ENCODE measurements at regions not wholly inside any gene's neighbourhood (a gene's known extent, or its start where the extent isn't known, plus 50 kb on each side); places are given as distances from the start of the nearest gene placed in this dataset.

GRCh38 chr14:76974365-76974764 is 54.1 kb downstream of the IRF2BPL start:
- no peak for DNase-seq

DNA sequence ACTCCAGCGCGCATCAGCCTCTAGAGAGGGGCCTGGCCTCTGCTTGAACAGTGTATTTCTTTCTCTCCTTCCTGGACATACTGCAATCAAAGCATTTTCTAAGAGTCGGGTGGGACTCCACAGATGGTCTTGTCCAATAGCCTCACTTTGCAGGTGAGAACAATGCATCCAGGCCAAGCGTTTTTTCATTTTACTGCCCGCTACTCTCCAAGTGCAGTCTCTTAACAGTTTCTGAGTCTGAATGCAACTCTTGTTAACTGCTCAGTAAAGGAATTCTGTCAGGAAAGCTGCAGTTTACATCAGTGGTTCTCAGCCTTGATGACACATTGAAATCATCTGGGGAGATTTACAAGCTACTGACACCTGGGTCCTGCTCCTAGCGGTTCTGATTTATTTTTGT is 57.0 kb downstream of the IRF2BPL start:
- no peak for DNase-seq

GRCh38 chr14:76968621-76969063 is 59.9 kb downstream of the IRF2BPL start:
- no peak for DNase-seq

DNA sequence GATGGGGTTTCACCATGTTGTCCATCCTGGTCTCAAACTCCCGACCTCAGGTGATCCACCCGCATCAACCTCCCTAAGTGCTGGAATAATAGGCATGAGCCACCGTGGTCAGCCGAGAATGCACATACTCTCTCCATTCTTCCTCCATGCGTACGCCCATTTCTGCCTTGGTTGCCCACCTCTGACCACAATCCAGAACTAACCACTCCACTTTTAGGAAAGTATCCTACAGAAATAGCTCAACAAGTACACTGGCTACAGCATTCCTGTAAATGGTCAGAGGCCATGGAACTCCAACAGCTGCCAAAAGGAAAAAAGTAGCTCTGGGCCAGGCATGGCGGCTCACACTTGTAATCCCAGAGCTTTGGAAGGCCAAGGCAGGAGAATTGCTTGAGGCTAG is 60.7 kb downstream of the IRF2BPL start:
- DNase-seq: no peak

- DNase-seq: no peak
These were observed 63.3 kb downstream of the IRF2BPL start for GRCh38 chr14:76965232-76965631.

GRCh38 chr14:76964695-76965094 is 63.8 kb downstream of the IRF2BPL start:
- DNase-seq: no peak

- DNase-seq: no peak
These were observed 65.1 kb downstream of the IRF2BPL start for GRCh38 chr14:76963372-76963771.

- no peak for DNase-seq
These were observed 66.2 kb downstream of the IRF2BPL start for GRCh38 chr14:76962303-76962660.

GRCh38 chr14:76961631-76962302 is 66.7 kb downstream of the IRF2BPL start:
- DNase-seq: peak; percentile 97 to 98

DNA sequence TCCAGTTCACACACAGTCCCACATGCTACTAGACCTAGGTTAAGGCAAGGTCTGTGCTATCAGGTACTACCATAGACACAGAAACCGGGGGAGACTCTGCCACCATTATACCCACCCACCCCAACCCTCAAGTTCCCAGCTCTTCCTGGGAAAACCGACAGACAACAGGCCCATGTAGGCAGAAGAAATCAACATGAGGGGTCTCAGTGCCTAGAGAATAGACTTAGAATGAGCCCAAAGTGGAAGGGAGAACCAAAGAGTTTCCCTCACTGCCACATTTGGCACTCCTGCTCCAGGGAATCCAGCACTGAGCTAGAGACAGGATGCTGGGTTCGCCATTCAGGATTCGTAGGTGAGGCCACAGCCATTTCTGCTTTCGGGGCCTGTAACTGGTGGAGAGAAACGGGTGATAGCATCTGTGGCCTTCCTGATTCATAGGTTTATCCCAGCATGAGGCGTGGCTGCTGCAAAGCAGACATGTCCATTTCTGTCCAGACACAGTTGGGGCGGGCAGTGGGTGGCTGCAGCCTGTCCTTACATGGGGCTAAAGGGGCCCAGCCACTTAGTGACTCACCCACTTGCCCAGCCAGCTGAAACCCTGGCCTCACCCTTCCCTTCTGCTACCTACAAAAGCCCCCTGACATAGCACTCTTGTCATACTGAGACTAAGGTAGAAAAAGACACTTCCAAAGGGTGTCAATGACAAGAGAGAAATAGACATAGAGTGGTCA is 69.4 kb downstream of the IRF2BPL start:
- DNase-seq: peak in 1 of 2 donors; percentile 29

DNA sequence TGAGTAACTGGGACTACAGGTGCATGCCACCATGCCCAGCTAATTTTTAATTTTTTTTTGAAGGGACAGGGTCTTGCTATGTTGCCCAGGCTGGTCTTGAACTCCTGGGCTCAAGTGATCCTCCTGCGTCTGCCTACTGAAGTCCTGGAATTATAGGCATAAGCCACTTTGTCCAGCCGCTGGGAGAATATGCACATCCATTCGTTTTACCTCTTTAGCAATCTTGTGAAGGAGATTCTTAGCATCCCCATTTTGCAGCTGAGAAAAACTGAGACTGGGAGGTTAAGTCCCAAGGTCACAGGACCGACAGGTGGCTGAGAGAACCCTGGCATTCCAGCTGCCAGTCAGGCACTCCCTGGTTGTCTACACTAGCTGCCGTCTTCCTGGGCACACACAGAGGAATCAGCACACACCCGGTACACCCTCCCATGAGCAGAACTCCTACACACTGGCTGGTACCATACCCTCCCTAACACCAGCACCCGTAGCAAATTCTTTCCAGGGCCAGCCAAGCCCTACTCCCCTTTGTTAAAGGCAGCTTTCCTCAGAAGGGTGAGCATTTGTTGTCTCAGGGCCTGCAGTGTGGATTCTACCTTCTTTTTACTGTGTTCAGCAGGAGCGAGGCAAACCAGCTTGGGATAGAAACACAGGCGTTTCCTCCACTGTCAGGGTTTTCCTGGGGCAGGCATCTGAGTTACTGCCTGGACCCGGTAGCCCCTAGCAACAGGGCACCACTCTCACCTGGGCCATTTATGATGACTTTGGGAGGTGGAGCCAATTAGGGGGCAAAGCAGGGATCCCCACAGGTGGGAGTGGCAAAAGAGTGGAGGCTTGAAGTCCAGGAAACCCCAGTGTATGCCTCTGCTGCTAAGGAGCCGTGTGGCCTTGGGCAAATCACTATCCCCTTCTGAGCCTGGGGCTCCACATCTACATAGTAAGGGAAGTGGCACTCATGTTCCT is 70.2 kb downstream of the IRF2BPL start:
- peak in 1 of 2 donors; percentile 33 for DNase-seq

GRCh38 chr14:76957224-76957891 is 71.2 kb downstream of the IRF2BPL start:
- peak in 1 of 2 donors; percentile 31 for DNase-seq

DNA sequence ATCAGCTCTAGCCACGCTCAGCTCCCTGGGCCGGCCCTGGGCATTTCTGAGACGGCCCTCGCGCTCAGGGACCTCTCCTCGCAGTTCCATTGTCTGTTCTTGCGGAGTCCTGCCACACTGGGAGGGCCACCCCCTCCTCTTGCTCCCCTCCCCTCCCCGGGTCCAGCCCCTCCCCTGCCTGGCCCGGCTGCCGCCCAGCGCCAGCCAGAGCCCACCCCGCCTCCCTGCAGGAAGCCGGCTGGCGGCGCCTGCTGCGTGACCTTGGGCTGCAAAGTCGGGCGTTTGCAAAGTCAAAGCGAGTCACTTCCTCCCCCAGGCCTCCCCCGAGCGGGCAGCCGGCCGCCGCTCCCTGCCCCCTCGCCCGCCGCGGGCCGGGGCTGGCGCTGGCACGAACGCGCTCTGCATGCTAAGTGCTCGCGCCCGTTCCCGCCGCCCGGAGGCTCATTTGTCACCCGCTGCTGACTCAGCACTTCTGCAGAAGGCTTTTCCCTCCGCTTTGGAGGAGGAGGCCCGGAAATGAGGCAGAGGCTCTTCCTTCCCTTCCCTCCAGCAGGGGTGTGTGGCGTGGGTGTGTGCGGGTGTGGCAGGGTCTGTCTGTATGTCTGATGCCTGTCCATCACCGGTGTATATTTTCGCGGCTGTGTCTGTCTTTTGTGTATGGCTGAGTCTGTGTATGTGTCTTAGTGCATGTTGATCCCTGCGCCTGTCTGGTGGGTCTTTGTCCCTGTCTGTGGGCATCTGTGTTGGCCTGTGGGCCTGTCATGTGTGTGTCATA is 72.0 kb downstream of the IRF2BPL start:
- peak; percentile 91 to 93 for DNase-seq

- DNase-seq: peak; percentile 77 to 78
These were observed 72.8 kb downstream of the IRF2BPL start for GRCh38 chr14:76955575-76956315.

GRCh38 chr14:76954394-76955190 is 73.9 kb downstream of the IRF2BPL start:
- DNase-seq: no peak

DNA sequence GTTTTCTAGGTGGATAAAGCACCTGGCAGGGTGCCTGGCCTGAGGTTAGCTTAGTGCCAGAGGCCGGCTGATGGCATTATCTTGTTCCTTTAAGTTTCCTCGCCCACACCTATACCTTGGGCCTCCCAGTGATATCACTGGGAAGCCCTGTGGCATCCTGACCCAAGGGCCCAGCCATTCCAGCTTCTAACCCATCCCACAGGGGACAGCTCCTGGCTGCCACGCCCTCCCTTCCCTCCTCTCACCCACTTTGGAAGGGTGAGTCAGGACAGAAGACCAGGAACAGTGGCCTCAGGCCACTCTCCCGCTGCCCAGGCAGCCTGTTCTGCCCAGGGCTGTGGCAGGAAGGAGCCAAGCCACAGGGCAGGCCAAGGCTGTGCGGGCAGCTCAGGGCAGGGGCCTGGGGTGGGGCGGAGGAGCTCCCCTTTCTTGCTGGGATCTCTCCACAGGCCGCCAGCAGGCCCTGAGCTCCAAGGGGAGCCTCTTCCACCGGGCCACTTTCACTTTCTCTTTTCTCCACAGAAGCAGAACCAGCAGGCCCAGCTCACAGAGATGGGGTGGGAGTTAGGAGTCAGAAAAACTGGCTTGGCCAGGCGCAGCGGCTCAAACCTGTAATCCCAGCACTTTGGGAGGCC is 75.1 kb downstream of the IRF2BPL start:
- peak; percentile 63 to 67 for DNase-seq

DNA sequence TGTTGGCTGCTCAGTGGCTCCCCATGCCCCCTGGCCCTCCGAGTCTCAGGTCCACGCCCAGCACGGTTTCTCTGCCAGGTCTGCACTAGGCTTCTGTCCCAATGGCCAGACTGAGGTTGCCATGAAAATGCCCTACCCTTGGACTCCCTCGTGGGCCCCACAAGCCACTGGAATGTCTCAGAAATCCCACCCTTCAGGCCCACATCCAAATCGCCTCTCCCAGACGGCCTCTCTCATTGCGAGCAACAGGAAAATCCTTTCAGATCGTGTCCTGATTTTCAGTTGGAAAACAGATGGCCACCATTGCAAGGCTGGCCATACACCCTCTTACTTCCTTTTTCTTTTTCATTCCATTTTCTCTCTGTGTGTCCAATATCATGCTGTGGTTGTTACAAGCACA is 77.3 kb downstream of the IRF2BPL start:
- DNase-seq: no peak

DNA sequence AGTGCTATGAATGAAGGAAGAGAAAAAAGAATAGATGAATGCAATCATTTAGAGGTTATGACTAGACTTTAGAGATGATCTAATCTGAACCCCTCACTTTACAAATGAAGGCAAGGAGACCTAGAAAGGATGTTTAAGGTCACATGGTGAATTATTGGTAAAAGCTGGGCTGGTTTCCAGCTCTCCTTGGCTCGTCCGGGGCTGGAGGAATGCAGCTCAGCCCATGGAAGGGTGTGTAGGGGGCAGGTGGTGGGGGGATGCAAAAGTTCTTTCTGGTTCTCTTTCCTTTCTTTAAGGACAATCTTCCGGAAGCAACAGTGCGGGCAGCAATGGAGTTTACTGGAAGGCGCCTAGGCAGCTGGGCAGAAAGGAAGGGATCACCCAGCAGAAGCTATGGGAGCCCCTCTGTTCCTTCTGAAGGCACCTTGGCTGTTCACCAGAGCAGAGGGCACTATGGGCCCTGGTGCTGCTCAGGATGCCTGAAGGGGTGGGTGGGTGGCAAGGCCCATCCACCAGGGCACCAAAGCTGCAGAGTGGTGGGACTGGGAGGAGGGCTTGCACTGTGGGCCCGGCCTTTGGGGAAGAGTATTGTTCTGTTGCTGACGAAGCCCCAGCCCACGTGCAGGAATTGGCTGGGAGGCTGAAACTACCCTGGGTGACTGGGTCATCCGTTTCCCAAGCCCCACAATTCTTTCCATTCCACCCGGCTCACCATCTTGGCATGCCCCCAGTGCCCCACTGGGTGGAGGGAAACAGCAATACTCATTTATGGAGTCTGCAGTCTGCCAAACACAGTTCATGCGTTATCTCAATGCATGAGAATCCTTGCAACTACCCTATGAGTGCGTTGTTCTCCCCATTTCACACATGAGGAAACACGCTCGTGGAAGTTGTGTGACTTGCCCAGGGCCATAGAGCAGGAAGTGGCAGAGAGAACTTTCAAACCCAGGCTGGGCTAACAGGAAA is 78.2 kb downstream of the IRF2BPL start:
- no peak for DNase-seq

DNA sequence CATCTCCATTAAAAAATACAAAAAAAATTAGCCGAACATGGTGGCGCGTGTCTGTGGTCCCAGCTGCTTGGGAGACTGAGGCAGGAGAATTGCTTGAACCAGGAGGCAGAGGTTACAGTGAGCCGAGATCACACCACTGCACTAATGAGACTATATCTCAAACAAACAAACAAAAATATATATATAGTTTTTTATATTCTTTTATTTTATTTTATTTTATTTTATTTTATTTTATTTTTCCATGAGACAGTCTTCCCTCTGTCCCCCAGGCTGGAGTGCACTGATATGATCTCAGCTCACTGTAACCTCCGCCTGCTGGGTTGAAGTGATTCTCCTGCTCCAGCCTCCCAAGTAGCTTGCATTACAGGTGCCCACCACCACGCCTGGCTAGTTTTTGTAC is 79.5 kb downstream of the IRF2BPL start:
- no peak for DNase-seq

Measured in CD4-positive, alpha-beta T cell treated with Interleukin-4 for 1 hour (primary cell).